ENCODE measurements at regions not wholly inside any gene's neighbourhood (a gene's known extent, or its start where the extent isn't known, plus 50 kb on each side); places are given as distances from the start of the nearest gene placed in this dataset.

DNA sequence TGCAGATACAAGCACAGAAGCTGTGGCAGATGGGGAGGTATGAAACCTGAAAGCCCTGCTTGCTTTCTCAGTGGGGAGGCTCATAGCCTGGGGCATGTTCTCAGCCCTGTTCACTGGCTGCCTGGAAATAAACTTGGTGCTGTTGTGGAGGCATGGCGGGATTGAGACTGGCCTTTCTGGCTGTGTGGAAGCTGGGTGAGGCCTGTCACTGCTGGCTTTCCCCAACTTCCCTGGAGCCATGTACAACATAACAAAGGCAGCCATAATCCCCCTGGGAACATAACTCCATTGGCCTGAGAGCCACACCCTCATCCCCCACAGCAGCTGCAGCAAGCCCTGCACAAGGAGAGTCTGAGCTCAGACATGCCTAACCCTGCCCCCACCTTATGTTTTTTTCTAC is 237.7 kb upstream of the TLL1 start:
- CTCF ChIA-PET, result no interaction called here
- H3K4me3 ChIP-seq (ENCODE audit: control insufficient read depth in 1 of 7, extremely low read depth in 1 of 7, insufficient read depth in 4 of 7, low read depth in 2 of 7, low read length in 6 of 7), result no peak overlapping the region
- H3K9me3 ChIP-seq (ENCODE audit: control extremely low read depth in 1 of 5, control insufficient read depth in 4 of 5, insufficient read depth in 2 of 5, low read depth in 1 of 5, low read length in 4 of 5), result peaks cover 0 to 11% (median 2%) of the 10 kb centered on the region in 5 experiments
- H3K27me3 ChIP-seq (replicated peaks in 2 of 5; ENCODE audit: control insufficient read depth in 4 of 5, insufficient read depth in 5 of 5, low read length in 4 of 5), result no peaks in the 10 kb centered on the region
- no peaks in the 10 kb centered on the region for H3K4me1 ChIP-seq (ENCODE audit: control extremely low read depth in 1 of 4, control insufficient read depth in 4 of 4, insufficient read depth in 4 of 4, low read length in 3 of 4)
- no peaks in the 10 kb centered on the region for H3K36me3 ChIP-seq (ENCODE audit: control insufficient read depth in 4 of 4, insufficient read depth in 4 of 4, low read length in 3 of 4)
- POLR2A ChIA-PET, result no interaction called here
- H3K27ac ChIP-seq (ENCODE audit: insufficient read depth in 1 of 2, low read depth in 1 of 2, low read length in 2 of 2, poor library complexity in 1 of 2, severe bottlenecking in 2 of 2), result no peak overlapping the region
- WGBS (ENCODE audit: insufficient coverage), result 100% methylated on average over 1 of the region's 1 CpG
- no peak for DNase-seq

DNA sequence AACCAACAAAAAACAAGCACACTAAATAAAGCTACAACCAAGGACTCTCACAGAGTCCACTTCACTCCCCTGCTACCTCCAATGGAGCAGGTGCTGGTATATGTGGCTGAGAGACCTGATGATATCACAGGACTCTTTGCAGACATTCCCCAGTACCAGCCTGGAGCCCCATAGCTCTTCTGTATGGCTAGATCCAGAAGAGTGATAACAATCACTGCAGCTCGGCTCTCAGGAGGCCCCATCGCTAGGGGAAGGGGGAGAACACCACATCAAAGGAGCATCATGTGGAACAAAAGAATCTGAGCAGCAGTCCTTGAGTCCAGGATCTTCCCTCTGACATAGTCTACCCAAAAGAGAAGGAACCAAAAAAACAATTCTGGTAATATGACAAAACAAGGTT is 237.1 kb upstream of the TLL1 start:
- H3K27me3 ChIP-seq (replicated peaks in 2 of 5; ENCODE audit: control insufficient read depth in 4 of 5, insufficient read depth in 5 of 5, low read length in 4 of 5), result no peaks in the 10 kb centered on the region
- H3K27ac ChIP-seq (ENCODE audit: insufficient read depth in 1 of 2, low read depth in 1 of 2, low read length in 2 of 2, poor library complexity in 1 of 2, severe bottlenecking in 2 of 2), result no peak overlapping the region
- ChIA-PET CTCF (no interaction called here), POLR2A (no interaction called here)
- no peaks in the 10 kb centered on the region for H3K36me3 ChIP-seq (ENCODE audit: control insufficient read depth in 4 of 4, insufficient read depth in 4 of 4, low read length in 3 of 4)
- H3K9me3 ChIP-seq (ENCODE audit: control extremely low read depth in 1 of 5, control insufficient read depth in 4 of 5, insufficient read depth in 2 of 5, low read depth in 1 of 5, low read length in 4 of 5), result peaks cover 0 to 11% (median 2%) of the 10 kb centered on the region in 5 experiments
- 75% methylated on average over 2 of the region's 2 CpGs for WGBS (ENCODE audit: insufficient coverage)
- no peak for DNase-seq
- no peaks in the 10 kb centered on the region for H3K4me1 ChIP-seq (ENCODE audit: control extremely low read depth in 1 of 4, control insufficient read depth in 4 of 4, insufficient read depth in 4 of 4, low read length in 3 of 4)
- no peak overlapping the region for H3K4me3 ChIP-seq (ENCODE audit: control insufficient read depth in 1 of 7, extremely low read depth in 1 of 7, insufficient read depth in 4 of 7, low read depth in 2 of 7, low read length in 6 of 7)

DNA sequence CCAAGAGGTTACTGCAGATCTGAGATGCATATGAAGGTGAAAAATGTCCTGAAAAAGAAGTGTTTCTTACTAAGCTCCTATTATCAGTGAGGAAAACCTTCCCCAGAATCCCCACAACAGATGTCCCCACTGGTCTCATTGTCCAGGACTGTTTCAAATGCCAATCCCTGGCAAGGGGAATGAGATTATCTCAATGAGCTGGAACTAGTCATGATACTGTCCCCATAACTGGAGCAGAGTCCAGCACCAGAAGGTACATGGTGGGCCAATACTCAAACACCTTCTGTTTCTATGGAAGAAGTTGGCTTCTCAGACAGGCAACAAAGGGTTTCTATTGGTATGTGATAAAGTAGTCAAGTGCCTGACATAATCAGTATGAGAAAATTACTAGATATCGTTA is 221.1 kb upstream of the TLL1 start:
- CTCF ChIA-PET, result interaction anchor here (1.5 kb wide), 1 partner anchor 10 kb away, joined by 3 read pairs; no protein-coding TSS in a partner anchor
- no peak overlapping the region for H3K27ac ChIP-seq (ENCODE audit: insufficient read depth in 1 of 2, low read depth in 1 of 2, low read length in 2 of 2, poor library complexity in 1 of 2, severe bottlenecking in 2 of 2)
- no peak overlapping the region for H3K4me3 ChIP-seq (ENCODE audit: control insufficient read depth in 1 of 7, extremely low read depth in 1 of 7, insufficient read depth in 4 of 7, low read depth in 2 of 7, low read length in 6 of 7)
- DNase-seq, result no peak
- H3K27me3 ChIP-seq (replicated peaks in 2 of 5; ENCODE audit: control insufficient read depth in 4 of 5, insufficient read depth in 5 of 5, low read length in 4 of 5), result no peaks in the 10 kb centered on the region
- no CpG with 5 or more reads among the region's 1 CpG for WGBS (ENCODE audit: insufficient coverage)
- POLR2A ChIA-PET, result no interaction called here
- no peaks in the 10 kb centered on the region for H3K36me3 ChIP-seq (ENCODE audit: control insufficient read depth in 4 of 4, insufficient read depth in 4 of 4, low read length in 3 of 4)
- peaks cover 0 to 11% (median 0%) of the 10 kb centered on the region in 5 experiments for H3K9me3 ChIP-seq (ENCODE audit: control extremely low read depth in 1 of 5, control insufficient read depth in 4 of 5, insufficient read depth in 2 of 5, low read depth in 1 of 5, low read length in 4 of 5)
- no peaks in the 10 kb centered on the region for H3K4me1 ChIP-seq (ENCODE audit: control extremely low read depth in 1 of 4, control insufficient read depth in 4 of 4, insufficient read depth in 4 of 4, low read length in 3 of 4)

DNA sequence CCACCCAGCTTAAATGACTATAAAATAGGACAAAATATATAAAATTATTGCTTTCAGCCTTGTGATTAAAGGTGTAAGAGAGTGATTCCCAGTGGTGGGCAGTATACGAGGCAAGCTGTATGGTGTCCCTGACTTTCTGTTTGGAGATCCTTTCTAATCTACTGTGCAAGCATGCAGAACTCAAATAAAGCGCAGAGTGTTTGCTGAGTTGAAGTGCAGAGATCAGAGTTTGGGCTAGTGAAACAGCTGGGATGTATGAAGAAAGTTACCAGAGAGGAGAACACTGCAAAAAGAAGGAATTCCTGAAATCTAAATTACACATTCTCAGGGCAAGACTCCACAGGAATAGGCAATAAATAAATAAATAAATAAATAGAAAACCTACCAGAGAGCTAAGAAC is 218.5 kb upstream of the TLL1 start:
- Histone ChIP-seq H3K4me1 (ENCODE audit: control extremely low read depth in 1 of 4, control insufficient read depth in 4 of 4, insufficient read depth in 4 of 4, low read length in 3 of 4) (no peaks in the 10 kb centered on the region), H3K9me3 (ENCODE audit: control extremely low read depth in 1 of 5, control insufficient read depth in 4 of 5, insufficient read depth in 2 of 5, low read depth in 1 of 5, low read length in 4 of 5) (peaks cover 0 to 2% (median 0%) of the 10 kb centered on the region in 5 experiments), H3K36me3 (ENCODE audit: control insufficient read depth in 4 of 4, insufficient read depth in 4 of 4, low read length in 3 of 4) (no peaks in the 10 kb centered on the region), H3K27ac (ENCODE audit: insufficient read depth in 1 of 2, low read depth in 1 of 2, low read length in 2 of 2, poor library complexity in 1 of 2, severe bottlenecking in 2 of 2) (no peak overlapping the region), H3K4me3 (ENCODE audit: control insufficient read depth in 1 of 7, extremely low read depth in 1 of 7, insufficient read depth in 4 of 7, low read depth in 2 of 7, low read length in 6 of 7) (no peak overlapping the region), H3K27me3 (replicated peaks in 2 of 5; ENCODE audit: control insufficient read depth in 4 of 5, insufficient read depth in 5 of 5, low read length in 4 of 5) (no peaks in the 10 kb centered on the region)
- ChIA-PET CTCF (interaction anchor here (1.4 kb wide), 1 partner anchor 18 kb away, joined by 3 read pairs; no protein-coding TSS in a partner anchor), POLR2A (no interaction called here)
- no peak for DNase-seq
- WGBS (ENCODE audit: insufficient coverage), result 92% methylated on average over 1 of the region's 2 CpGs

DNA sequence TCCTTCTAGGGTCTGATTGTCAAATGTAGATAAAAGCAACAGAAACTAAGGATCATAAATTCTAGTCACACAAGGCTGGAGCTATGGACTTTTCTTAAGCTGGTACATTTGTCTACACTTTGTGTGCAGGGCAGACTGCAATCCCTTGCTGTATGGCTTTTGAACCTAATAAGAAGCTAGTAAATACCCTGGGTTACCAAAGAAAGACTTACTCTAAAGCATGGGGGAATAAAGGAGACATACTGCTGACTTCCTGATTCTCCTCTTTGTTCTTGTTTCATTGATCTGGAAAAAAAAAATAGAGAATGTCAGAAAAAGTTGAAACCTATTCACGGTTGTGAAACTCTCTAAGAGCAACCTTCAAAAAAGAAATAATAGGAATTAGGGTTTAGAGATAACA is 216.6 kb upstream of the TLL1 start:
- WGBS (ENCODE audit: insufficient coverage), result no CpG with 5 or more reads among the region's 1 CpG
- Histone ChIP-seq H3K27me3 (replicated peaks in 2 of 5; ENCODE audit: control insufficient read depth in 4 of 5, insufficient read depth in 5 of 5, low read length in 4 of 5) (no peaks in the 10 kb centered on the region), H3K36me3 (ENCODE audit: control insufficient read depth in 4 of 4, insufficient read depth in 4 of 4, low read length in 3 of 4) (no peaks in the 10 kb centered on the region), H3K27ac (ENCODE audit: insufficient read depth in 1 of 2, low read depth in 1 of 2, low read length in 2 of 2, poor library complexity in 1 of 2, severe bottlenecking in 2 of 2) (no peak overlapping the region), H3K9me3 (ENCODE audit: control extremely low read depth in 1 of 5, control insufficient read depth in 4 of 5, insufficient read depth in 2 of 5, low read depth in 1 of 5, low read length in 4 of 5) (peaks cover 0 to 2% (median 0%) of the 10 kb centered on the region in 5 experiments), H3K4me1 (ENCODE audit: control extremely low read depth in 1 of 4, control insufficient read depth in 4 of 4, insufficient read depth in 4 of 4, low read length in 3 of 4) (no peaks in the 10 kb centered on the region), H3K4me3 (ENCODE audit: control insufficient read depth in 1 of 7, extremely low read depth in 1 of 7, insufficient read depth in 4 of 7, low read depth in 2 of 7, low read length in 6 of 7) (no peak overlapping the region)
- ChIA-PET POLR2A (no interaction called here), CTCF (no interaction called here)
- DNase-seq, result no peak

DNA sequence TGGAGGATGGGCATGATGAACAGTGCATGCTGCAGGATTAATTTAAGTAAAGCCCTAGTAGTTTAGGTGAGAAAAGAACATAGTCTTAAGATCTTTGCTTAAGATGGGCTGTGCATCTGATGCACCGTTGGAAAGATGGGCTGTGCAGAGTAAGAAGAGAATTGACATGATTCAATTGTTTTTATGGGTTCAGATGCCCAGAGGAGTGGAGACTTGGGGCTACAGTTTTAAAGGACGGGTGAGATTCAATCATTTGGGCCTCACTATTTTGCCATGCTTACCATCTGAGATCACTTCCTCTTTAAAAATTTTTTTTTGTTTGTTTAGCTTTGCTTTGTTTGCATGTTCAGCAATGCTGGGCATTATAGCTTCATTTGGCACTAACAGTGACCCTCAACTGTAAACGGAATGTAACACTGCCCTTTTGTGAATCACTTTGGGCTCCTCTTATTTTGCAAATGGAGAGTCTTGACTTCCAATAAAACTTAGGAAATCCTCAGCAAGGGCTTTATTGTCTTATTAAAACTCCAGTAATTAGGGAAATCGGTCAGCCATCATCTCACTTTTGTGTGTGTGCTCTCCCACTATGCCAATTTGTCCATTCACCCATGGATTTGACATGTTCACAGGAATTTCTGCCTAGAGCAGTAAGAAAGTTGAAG is 216.1 kb upstream of the TLL1 start:
- WGBS (ENCODE audit: insufficient coverage), result 93% methylated on average over 3 of the region's 4 CpGs

DNA sequence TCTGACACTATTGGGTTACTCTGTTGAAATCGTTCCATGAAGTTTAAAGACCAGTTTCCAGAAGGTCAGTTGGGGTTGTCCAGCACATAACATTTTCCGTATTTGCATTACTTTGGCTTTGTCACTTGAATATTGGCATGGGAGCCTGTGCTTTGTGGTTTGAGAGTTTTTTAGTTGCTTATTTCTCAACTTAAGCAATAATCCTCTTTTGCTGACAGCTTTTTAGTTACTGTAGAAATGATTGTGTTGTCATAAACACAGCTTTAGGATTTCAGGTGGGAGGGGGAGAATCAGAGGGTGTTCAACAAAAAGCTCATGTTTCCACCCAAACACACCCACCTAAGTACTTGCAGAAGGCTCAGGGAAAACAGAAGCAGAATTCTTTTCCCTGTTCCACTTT is 210.7 kb upstream of the TLL1 start:
- peaks cover 0 to 7% (median 0%) of the 10 kb centered on the region in 4 experiments for H3K4me1 ChIP-seq (ENCODE audit: control extremely low read depth in 1 of 4, control insufficient read depth in 4 of 4, insufficient read depth in 4 of 4, low read length in 3 of 4)
- no peaks in the 10 kb centered on the region for H3K27me3 ChIP-seq (replicated peaks in 2 of 5; ENCODE audit: control insufficient read depth in 4 of 5, insufficient read depth in 5 of 5, low read length in 4 of 5)
- H3K27ac ChIP-seq (ENCODE audit: insufficient read depth in 1 of 2, low read depth in 1 of 2, low read length in 2 of 2, poor library complexity in 1 of 2, severe bottlenecking in 2 of 2), result no peak overlapping the region
- 90% methylated on average over 2 of the region's 2 CpGs for WGBS (ENCODE audit: insufficient coverage)
- H3K36me3 ChIP-seq (ENCODE audit: control insufficient read depth in 4 of 4, insufficient read depth in 4 of 4, low read length in 3 of 4), result no peaks in the 10 kb centered on the region
- CTCF ChIA-PET, result no interaction called here
- no peak for DNase-seq
- H3K4me3 ChIP-seq (ENCODE audit: control insufficient read depth in 1 of 7, extremely low read depth in 1 of 7, insufficient read depth in 4 of 7, low read depth in 2 of 7, low read length in 6 of 7), result no peak overlapping the region
- POLR2A ChIA-PET, result no interaction called here
- no peaks in the 10 kb centered on the region for H3K9me3 ChIP-seq (ENCODE audit: control extremely low read depth in 1 of 5, control insufficient read depth in 4 of 5, insufficient read depth in 2 of 5, low read depth in 1 of 5, low read length in 4 of 5)

More for the DNA sequence above, 216.1 kb upstream of the TLL1 start:
- DNase-seq, result no peak
- H3K4me3 ChIP-seq (ENCODE audit: control insufficient read depth in 1 of 7, extremely low read depth in 1 of 7, insufficient read depth in 4 of 7, low read depth in 2 of 7, low read length in 6 of 7), result no peak overlapping the region
- no peaks in the 10 kb centered on the region for H3K4me1 ChIP-seq (ENCODE audit: control extremely low read depth in 1 of 4, control insufficient read depth in 4 of 4, insufficient read depth in 4 of 4, low read length in 3 of 4)
- ChIA-PET POLR2A (no interaction called here), CTCF (no interaction called here)
- peaks cover 0 to 2% (median 0%) of the 10 kb centered on the region in 5 experiments for H3K9me3 ChIP-seq (ENCODE audit: control extremely low read depth in 1 of 5, control insufficient read depth in 4 of 5, insufficient read depth in 2 of 5, low read depth in 1 of 5, low read length in 4 of 5)
- H3K27me3 ChIP-seq (replicated peaks in 2 of 5; ENCODE audit: control insufficient read depth in 4 of 5, insufficient read depth in 5 of 5, low read length in 4 of 5), result no peaks in the 10 kb centered on the region
- no peak overlapping the region for H3K27ac ChIP-seq (ENCODE audit: insufficient read depth in 1 of 2, low read depth in 1 of 2, low read length in 2 of 2, poor library complexity in 1 of 2, severe bottlenecking in 2 of 2)
- H3K36me3 ChIP-seq (ENCODE audit: control insufficient read depth in 4 of 4, insufficient read depth in 4 of 4, low read length in 3 of 4), result no peaks in the 10 kb centered on the region
